GM21423 (cell line): ENCODE measurements at regions not wholly inside any gene's neighbourhood (a gene's known extent, or its start where the extent isn't known, plus 50 kb on each side); places are given as distances from the start of the nearest gene placed in this dataset.

ENCODE experiments used
- ATAC-seq: cut with Tn5 transposase; IDR thresholded peaks from one replicate; pipeline ENCODE4 v1.9.1; 2021; ENCODE audit warnings: mild to moderate bottlenecking, moderate library complexity; ENCODE audit not compliant: unreplicated experiment

GRCh38 chr12:9260931-9261330 is 52.7 kb upstream of the PZP start:
- no peak for ATAC-seq

GRCh38 chr12:9258676-9259075 is 50.5 kb upstream of the PZP start:
- no peak for ATAC-seq
